ENCODE measurements at regions not wholly inside any gene's neighbourhood (a gene's known extent, or its start where the extent isn't known, plus 50 kb on each side); places are given as distances from the start of the nearest gene placed in this dataset.

DNA sequence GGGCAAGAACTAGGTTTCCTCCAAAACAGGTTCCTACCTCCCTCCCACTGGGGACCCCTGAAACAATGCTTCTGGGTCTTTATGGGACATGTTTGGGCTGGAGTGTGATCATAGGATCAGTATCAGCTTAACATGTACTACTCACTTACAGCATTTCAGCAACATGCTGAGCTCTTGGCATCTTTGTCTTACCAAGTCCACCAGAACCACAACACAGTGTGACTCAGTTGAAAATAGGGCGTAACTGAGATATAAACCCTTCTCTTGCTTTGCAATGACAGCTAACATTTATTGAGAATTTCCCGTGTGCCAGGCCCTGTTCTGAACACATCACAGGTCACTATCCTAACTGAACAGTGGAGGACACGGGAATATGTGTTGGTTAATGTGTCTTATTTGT is 218.5 kb upstream of the LNX1 start:
- H3K36me3 ChIP-seq (ENCODE audit: control insufficient read depth, insufficient read depth, low read length): no peaks in the 10 kb centered on the region
- no peak for DNase-seq (ENCODE audit: low read depth)
- H3K4me3 ChIP-seq (ENCODE audit: low read depth, low read length): no peak overlapping the region
- TF ChIP-seq, protein P1, sequence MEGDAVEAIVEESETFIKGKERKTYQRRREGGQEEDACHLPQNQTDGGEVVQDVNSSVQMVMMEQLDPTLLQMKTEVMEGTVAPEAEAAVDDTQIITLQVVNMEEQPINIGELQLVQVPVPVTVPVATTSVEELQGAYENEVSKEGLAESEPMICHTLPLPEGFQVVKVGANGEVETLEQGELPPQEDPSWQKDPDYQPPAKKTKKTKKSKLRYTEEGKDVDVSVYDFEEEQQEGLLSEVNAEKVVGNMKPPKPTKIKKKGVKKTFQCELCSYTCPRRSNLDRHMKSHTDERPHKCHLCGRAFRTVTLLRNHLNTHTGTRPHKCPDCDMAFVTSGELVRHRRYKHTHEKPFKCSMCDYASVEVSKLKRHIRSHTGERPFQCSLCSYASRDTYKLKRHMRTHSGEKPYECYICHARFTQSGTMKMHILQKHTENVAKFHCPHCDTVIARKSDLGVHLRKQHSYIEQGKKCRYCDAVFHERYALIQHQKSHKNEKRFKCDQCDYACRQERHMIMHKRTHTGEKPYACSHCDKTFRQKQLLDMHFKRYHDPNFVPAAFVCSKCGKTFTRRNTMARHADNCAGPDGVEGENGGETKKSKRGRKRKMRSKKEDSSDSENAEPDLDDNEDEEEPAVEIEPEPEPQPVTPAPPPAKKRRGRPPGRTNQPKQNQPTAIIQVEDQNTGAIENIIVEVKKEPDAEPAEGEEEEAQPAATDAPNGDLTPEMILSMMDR (IDR thresholded peaks at IDR 0.05; ENCODE audit: insufficient read depth, low read depth, low read length): no peak
- ChIA-PET CTCF (interaction anchor here (1.0 to 1.4 kb wide), 3 partner anchors 20 to 104 kb away, joined by 3 to 6 read pairs (median 5); no protein-coding TSS in a partner anchor), POLR2A (no interaction called here)
- no peaks in the 10 kb centered on the region for H3K27me3 ChIP-seq (ENCODE audit: control insufficient read depth, insufficient read depth, low read length)

GRCh38 chr4:53805291-53805690 is 214.0 kb upstream of the LNX1 start:
- H3K27me3 ChIP-seq (ENCODE audit: control insufficient read depth, insufficient read depth, low read length): no peaks in the 10 kb centered on the region
- ChIA-PET POLR2A (no interaction called here), CTCF (interaction anchor here (0.6 to 2.9 kb wide), 10 partner anchors 9 to 428 kb away, joined by 3 to 10 read pairs (median 4); no protein-coding TSS in a partner anchor)
- TF ChIP-seq, protein P1 (IDR thresholded peaks at IDR 0.05; ENCODE audit: insufficient read depth, low read depth, low read length): no peak
- no peak for DNase-seq (ENCODE audit: low read depth)
- H3K4me3 ChIP-seq (ENCODE audit: low read depth, low read length): no peak overlapping the region
- H3K36me3 ChIP-seq (ENCODE audit: control insufficient read depth, insufficient read depth, low read length): no peaks in the 10 kb centered on the region

DNA sequence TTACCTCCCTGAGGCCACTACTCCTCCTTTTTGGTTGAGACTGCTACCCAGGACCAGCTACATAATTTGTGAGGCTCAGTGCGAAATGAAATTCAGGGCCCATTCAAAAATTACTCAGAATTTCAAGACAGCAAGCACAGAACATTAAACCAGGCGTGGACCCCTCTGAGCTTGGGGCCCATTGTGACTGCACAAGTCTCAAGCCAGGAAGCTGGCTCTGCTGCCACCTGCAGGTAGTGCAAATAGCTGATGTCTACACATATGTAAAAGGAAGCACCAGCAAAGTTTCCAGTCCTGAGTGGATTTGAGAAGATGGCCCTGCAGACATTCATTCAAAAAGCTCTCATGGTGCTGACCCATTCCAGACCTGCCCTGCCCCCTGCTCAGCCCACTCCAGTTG is 213.4 kb upstream of the LNX1 start:
- no peaks in the 10 kb centered on the region for H3K27me3 ChIP-seq (ENCODE audit: control insufficient read depth, insufficient read depth, low read length)
- no peaks in the 10 kb centered on the region for H3K36me3 ChIP-seq (ENCODE audit: control insufficient read depth, insufficient read depth, low read length)
- no peak overlapping the region for H3K4me3 ChIP-seq (ENCODE audit: low read depth, low read length)
- ChIA-PET CTCF (interaction anchor here (0.6 to 2.9 kb wide), 14 partner anchors 8 to 429 kb away, joined by 3 to 10 read pairs (median 4); no protein-coding TSS in a partner anchor), POLR2A (no interaction called here)
- TF ChIP-seq, protein P1 (IDR thresholded peaks at IDR 0.05; ENCODE audit: insufficient read depth, low read depth, low read length): peak; percentile 47
- no peak for DNase-seq (ENCODE audit: low read depth)

- TF ChIP-seq, protein P1 (IDR thresholded peaks at IDR 0.05; ENCODE audit: insufficient read depth, low read depth, low read length): no peak
- no peak overlapping the region for H3K4me3 ChIP-seq (ENCODE audit: low read depth, low read length)
- no peak for DNase-seq (ENCODE audit: low read depth)
- POLR2A ChIA-PET: no interaction called here
- CTCF ChIA-PET: interaction anchor here (1.6 to 2.9 kb wide), 2 partner anchors 11 to 12 kb away, joined by 7 to 10 read pairs; no protein-coding TSS in a partner anchor
- H3K36me3 ChIP-seq (ENCODE audit: control insufficient read depth, insufficient read depth, low read length): no peaks in the 10 kb centered on the region
- H3K27me3 ChIP-seq (ENCODE audit: control insufficient read depth, insufficient read depth, low read length): no peaks in the 10 kb centered on the region
These were observed 211.2 kb upstream of the LNX1 start for GRCh38 chr4:53802500-53802899.

- TF ChIP-seq, protein P1 (IDR thresholded peaks at IDR 0.05; ENCODE audit: insufficient read depth, low read depth, low read length): no peak
- Histone ChIP-seq H3K27me3 (ENCODE audit: control insufficient read depth, insufficient read depth, low read length) (no peaks in the 10 kb centered on the region), H3K4me3 (ENCODE audit: low read depth, low read length) (no peak overlapping the region), H3K36me3 (ENCODE audit: control insufficient read depth, insufficient read depth, low read length) (no peaks in the 10 kb centered on the region)
- CTCF ChIA-PET: interaction anchor here (1.3 to 1.5 kb wide), 2 partner anchors 14 to 95 kb away, joined by 3 to 5 read pairs; no protein-coding TSS in a partner anchor
- DNase-seq (ENCODE audit: low read depth): no peak
- POLR2A ChIA-PET: no interaction called here
These were observed 210.1 kb upstream of the LNX1 start for GRCh38 chr4:53801373-53801772.
